ENCODE measurements at regions not wholly inside any gene's neighbourhood (a gene's known extent, or its start where the extent isn't known, plus 50 kb on each side); places are given as distances from the start of the nearest gene placed in this dataset.
"Not testable (repeated sequence)": the region's sequence is repeated elsewhere in the genome, so short reads cannot be mapped to it uniquely, and the experiment has no call there.

DNA sequence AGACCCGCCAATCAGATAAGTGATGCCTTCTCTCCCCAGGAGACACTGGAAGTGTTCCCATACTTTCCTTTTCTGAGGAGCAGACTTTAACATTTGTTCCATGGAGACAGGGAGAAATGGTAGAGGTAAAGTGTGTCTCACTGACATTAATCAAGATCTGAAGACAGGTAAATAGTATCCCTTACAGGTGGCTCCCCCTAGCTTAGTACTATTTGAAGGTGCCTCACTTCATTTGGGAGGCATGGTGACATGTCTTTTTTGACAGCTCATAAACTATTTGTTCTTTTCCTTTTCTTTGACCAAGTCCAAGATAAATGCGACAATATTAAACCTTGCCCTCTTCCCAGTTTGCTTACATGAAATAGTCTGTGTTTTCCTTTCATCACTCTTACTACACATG, 485.6 kb upstream of the IL12A start:
- in situ Hi-C loops (cut with HindIII; ENCODE audit: low sequenced_read_pairs) = no loop called here

DNA sequence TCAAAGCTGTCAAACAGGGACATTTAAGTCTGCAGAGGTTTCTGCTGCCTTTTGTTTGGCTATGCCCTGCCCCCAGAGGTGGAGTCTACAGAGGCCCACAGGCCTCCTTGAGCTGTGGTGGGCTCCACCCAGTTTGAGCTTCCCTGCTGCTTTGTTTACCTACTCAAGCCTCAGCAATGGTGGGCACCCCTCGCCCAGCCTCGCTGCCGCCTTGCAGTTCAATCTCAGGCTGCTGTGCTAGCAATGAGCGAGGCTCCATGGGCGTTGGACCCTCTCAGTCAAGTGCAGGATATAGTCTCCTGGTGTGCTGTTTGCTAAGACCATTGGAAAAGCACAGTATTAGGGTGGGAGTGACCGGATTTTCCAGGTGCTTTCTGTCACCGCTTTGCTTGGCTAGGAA, 477.6 kb upstream of the IL12A start:
- in situ Hi-C loops (cut with HindIII; ENCODE audit: low sequenced_read_pairs) = not testable (repeated sequence)

DNA sequence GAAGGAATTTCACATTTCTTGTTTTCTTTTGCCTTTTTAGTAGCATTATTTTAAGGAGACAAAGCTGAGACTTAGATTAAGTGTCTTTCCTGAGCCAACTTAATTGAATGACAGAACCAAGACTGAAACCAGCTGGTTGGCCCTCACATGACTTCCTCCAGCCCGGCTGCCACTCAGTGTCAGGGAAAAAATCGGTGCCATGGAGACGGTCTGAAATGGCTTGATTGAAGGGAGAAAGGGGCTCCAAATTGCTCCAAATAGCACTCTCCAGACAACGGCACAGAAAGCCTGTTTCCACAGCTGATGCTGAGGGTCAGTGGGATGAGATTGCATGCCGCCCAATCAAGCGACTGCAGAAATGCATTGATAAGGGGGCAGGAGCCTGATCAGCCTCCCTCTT, 475.2 kb upstream of the IL12A start:
- in situ Hi-C loops (cut with HindIII; ENCODE audit: low sequenced_read_pairs) = no loop called here

GRCh38 chr3:159513867-159514380, 474.7 kb upstream of the IL12A start:
- in situ Hi-C loops (cut with HindIII; ENCODE audit: low sequenced_read_pairs) = no loop called here

DNA sequence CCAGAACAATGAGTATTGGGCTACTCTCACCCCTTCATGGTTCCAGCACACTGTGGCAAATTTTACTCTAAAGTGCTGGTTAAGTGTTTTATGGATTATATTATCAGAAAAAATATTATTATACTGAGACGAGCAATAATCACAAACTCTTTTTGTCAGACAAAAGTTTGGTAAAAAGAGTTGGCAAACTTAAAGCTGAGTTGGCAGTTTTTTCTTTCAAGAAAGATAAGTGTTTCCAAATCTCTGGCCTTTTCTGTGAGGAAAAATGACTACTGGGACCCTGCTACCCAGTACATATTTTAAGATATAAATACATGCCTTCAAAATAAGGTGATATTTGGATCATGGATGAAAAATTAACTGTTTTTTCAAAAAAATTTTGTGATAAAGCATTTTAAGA, 471.5 kb upstream of the IL12A start:
- in situ Hi-C loops (cut with HindIII; ENCODE audit: low sequenced_read_pairs) = no loop called here

GRCh38 chr3:159520638-159521037, 468.0 kb upstream of the IL12A start:
- in situ Hi-C loops (cut with HindIII; ENCODE audit: low sequenced_read_pairs) = no loop called here

DNA sequence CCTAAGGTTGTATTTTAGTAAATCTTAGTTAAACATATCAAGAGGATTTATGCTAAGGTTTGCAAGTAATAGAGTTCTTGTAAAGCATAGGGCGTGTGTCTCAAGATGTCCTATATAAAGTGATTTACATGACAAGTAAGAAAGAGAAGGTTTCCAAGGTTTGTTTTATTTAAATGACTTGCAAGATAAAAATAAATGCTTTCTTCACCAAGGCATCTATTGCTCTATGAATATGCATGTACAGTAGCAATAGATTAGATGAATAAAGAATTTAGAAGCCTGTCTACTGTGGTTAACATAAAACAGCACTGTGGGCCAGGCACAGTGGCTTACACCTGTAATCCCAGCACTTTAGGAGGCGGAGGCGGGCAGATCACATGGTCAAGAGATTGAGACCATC, 466.4 kb upstream of the IL12A start:
- in situ Hi-C loops (cut with HindIII; ENCODE audit: low sequenced_read_pairs) = no loop called here

DNA sequence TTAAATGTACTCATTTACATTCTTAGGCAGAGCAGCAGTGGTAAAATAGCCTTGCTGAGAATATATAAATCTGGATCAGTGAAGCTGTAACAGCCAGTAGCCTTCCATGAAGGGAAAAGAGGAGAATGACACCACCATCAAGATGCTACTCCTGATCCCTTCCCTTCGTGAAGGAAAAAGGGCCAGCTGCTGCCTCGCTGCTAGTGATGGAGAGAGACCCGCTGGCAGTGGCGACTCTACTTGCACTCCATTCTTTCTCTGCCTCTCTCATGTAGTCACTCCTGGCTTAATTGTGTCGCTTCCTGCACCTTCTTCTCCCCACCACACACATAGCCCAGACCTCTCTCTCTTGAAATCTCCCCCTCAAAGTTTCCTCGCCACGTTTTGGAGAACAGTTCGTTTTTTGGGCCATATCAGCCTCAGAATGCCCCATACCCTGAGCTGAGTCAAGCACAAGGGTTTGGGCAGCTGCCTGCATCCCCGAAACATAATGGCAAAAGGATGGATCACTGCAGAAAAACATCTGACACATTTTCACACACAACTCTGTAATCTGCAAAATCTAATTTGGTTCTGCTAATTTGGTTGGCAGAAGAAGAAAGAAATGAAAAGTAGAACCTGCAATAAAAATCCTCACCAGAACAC, 460.3 kb upstream of the IL12A start:
- in situ Hi-C loops (cut with HindIII; ENCODE audit: low sequenced_read_pairs) = no loop called here

GRCh38 chr3:159532577-159532976, 456.1 kb upstream of the IL12A start:
- in situ Hi-C loops (cut with HindIII; ENCODE audit: low sequenced_read_pairs) = no loop called here

DNA sequence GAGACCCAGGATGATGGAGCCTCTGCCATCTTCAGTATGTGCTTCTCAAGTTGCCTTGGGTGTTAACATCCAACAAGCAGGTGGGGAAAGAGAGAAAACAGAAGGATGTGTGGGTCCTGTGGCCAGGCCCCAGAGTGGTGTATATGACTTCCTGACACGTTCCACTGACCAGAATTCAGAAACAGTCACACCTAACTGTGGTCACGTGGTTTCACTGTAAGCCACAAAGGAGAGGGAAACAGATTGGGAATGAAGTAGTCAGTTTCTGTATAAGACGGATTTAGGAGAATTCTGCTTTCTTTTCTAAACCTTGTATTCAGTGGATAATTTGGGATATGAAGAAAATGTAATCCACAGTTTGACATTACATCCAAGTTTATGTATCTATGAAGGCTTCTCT, 454.1 kb upstream of the IL12A start:
- in situ Hi-C loops (cut with HindIII; ENCODE audit: low sequenced_read_pairs) = no loop called here

DNA sequence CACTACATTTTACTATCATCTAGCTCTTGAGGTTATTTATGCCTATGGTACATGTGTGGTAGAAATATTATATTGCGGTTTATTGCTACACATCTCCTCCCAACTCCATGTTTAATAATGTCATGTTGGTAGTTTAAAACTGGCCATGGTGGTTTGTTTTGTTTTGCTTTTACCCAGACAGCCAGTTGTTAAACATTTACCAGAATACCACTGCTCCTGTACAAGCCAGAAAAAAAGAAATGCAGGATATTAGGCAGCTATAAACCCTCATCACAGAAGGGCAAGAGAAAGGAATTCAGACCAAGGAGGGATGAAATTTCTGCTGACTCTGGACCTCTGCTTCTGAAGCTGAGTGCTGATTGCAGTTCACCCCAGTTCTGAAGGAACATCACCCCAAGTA, 451.8 kb upstream of the IL12A start:
- in situ Hi-C loops (cut with HindIII; ENCODE audit: low sequenced_read_pairs) = no loop called here

DNA sequence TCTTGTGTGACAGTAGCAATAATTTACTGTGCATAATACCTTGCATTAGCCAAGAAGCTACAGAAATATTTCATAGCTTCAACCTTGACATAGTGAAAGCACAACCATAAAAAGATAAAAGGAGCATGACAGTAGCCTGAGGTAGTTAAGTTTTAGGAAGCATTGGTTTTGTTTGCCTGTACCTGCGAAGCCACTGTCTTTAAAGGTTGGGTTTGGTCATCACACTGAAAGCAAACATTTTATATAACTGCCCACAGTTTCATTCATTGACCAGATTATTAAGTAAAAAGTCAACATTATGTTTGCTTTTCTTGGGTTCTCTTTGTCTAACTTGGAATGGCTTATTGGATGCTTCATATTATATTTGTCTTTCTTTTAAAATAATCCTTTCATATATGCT, 450.1 kb upstream of the IL12A start:
- in situ Hi-C loops (cut with HindIII; ENCODE audit: low sequenced_read_pairs) = no loop called here

GRCh38 chr3:159540882-159541495, 447.6 kb upstream of the IL12A start:
- in situ Hi-C loops (cut with HindIII; ENCODE audit: low sequenced_read_pairs) = no loop called here

- in situ Hi-C loops (cut with HindIII; ENCODE audit: low sequenced_read_pairs) = no loop called here
Measured at GRCh38 chr3:159548675-159549335, 439.8 kb upstream of the IL12A start.

DNA sequence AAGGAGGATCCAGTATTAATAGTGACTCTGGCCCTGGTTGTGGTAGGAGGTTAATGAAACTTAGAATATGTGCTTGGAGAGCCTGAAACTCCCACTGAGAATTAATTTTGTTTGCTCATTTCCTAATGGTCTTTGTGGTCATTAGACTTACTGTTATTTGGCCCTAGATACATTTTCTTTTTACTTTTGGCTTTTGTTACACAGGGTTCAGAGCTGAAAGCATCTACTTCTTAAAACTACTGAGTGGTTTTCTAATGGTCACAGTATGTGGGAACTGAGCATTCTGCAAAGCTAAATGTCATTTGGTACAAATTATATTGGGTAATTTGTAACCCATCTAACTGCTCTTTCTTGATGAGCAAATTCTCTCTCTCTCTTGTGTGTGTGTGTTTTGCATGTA, 433.4 kb upstream of the IL12A start:
- in situ Hi-C loops (cut with HindIII; ENCODE audit: low sequenced_read_pairs) = no loop called here

GRCh38 chr3:159559771-159560170, 428.9 kb upstream of the IL12A start:
- in situ Hi-C loops (cut with HindIII; ENCODE audit: low sequenced_read_pairs) = no loop called here

GRCh38 chr3:159560214-159560979, 428.2 kb upstream of the IL12A start:
- in situ Hi-C loops (cut with HindIII; ENCODE audit: low sequenced_read_pairs) = no loop called here

- in situ Hi-C loops (cut with HindIII; ENCODE audit: low sequenced_read_pairs) = no loop called here
Measured at GRCh38 chr3:159565313-159565712, 423.3 kb upstream of the IL12A start.

GRCh38 chr3:159583662-159584061, 405.0 kb upstream of the IL12A start:
- in situ Hi-C loops (cut with HindIII; ENCODE audit: low sequenced_read_pairs) = no loop called here

DNA sequence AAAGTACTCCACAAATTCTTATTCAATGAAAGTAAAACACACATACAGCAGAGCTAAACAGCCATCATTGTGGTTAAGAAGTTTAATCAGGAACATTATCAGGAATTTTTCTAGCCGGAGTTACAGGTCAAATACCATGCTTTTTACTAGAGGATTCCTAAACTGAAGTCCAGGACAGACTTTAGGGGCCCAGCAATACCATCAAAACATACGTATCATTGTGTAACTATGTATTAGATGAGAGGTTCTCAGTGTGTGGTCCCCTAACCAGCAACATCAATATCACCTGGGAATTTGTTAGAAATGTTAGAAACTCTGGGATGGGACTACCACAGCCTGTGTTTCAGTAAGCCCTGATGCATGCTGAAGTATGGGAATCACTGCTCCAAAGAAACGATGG, 404.2 kb upstream of the IL12A start:
- in situ Hi-C loops (cut with HindIII; ENCODE audit: low sequenced_read_pairs) = no loop called here

- in situ Hi-C loops (cut with HindIII; ENCODE audit: low sequenced_read_pairs) = no loop called here
Measured at GRCh38 chr3:159586571-159587202, 401.9 kb upstream of the IL12A start.

Data from DLD1 (cell line).